GM23338 (cell line): ENCODE measurements at regions not wholly inside any gene's neighbourhood (a gene's known extent, or its start where the extent isn't known, plus 50 kb on each side); places are given as distances from the start of the nearest gene placed in this dataset.

Source experiments
- CREB1 ChIP-seq: fragments of 250-450 bp; sonication (Bioruptor Pico); IDR thresholded peaks from 2 replicates; pipeline ENCODE4 v1.5.0; 2020; ENCODE audit warnings: low read depth, mild to moderate bottlenecking, moderate library complexity
- CTCF ChIP-seq, 2 experiments: fragments of 200-600 bp in 1 of 2; sonication (generic) in 1 of 2; conservative IDR thresholded peaks; 2 replicates each; pipeline versions ENCODE4 v1.5.1 to v1.6.1; 2016 to 2017; ENCODE audit warnings: antibody characterized with exemption in 2 of 2, low read depth in 2 of 2, mild to moderate bottlenecking in 2 of 2, moderate library complexity in 1 of 2
- ETS1 ChIP-seq: IDR thresholded peaks from 2 replicates; pipeline ENCODE4 v1.6.1; 2016; ENCODE audit warnings: antibody characterized with exemption
- EZH2 ChIP-seq: fragments of 200-600 bp; sonication (generic); IDR thresholded peaks from one replicate; pipeline ENCODE4 v1.8.0; 2017; ENCODE audit warnings: antibody characterized with exemption, mild to moderate bottlenecking, low read depth; ENCODE audit not compliant: unreplicated experiment
- EZH2phosphoT487 ChIP-seq: fragments of 200-600 bp; sonication (generic); IDR thresholded peaks from one replicate; pipeline ENCODE4 v1.8.1; 2018; ENCODE audit warnings: antibody characterized with exemption; ENCODE audit not compliant: unreplicated experiment
- POLR2AphosphoS5 ChIP-seq: IDR thresholded peaks from 2 replicates; pipeline ENCODE4 v1.6.1; 2016; ENCODE audit warnings: antibody characterized with exemption, low read depth
- REST ChIP-seq: IDR thresholded peaks from one replicate; pipeline ENCODE4 v1.6.1; 2018; ENCODE audit warnings: antibody characterized with exemption; ENCODE audit not compliant: unreplicated experiment
- ZNF114 ChIP-seq: fragments of 250-450 bp; sonication (Bioruptor Pico); IDR thresholded peaks from 2 replicates; pipeline ENCODE4 v1.5.0; 2020; ENCODE audit warnings: mild to moderate bottlenecking, moderate library complexity
- ZNF331 ChIP-seq: fragments of 250-450 bp; sonication (Bioruptor Pico); IDR thresholded peaks from 2 replicates; pipeline ENCODE4 v1.5.0; 2020; ENCODE audit warnings: low read depth, mild to moderate bottlenecking, moderate library complexity

- TF ChIP-seq CTCF (conservative IDR thresholded peaks at IDR 0.05; ENCODE audit: low read depth in 2 of 2) (no peak), POLR2AphosphoS5 (no peak), ETS1 (no peak), EZH2phosphoT487 (no peak), ZNF114 (CRISPR knock-in tag) (no peak), EZH2 (no peak), REST (no peak), ZNF331 (CRISPR knock-in tag) (no peak), CREB1 (CRISPR knock-in tag) (no peak)
These were observed 61.8 kb upstream of the PLEKHG1 start for GRCh38 chr6:150537893-150538292.
